Mesenchymal stem cell (in vitro differentiated cells and primary cell): ENCODE measurements at regions not wholly inside any gene's neighbourhood (a gene's known extent, or its start where the extent isn't known, plus 50 kb on each side); places are given as distances from the start of the nearest gene placed in this dataset.

Experiments used
- DNase-seq: peaks from one replicate; pipeline ENCODE4 v3.0.0-alpha.2; 2013
- H2AFZ ChIP-seq: one replicate; pipeline ENCODE4 v1.6.1; 2013; ENCODE audit warnings: low read depth, mild to moderate bottlenecking, control low read depth, inconsistent platforms, low read length, moderate library complexity
- H2AK5ac ChIP-seq: 2 replicates; pipeline ENCODE4 v1.6.1; 2013; ENCODE audit warnings: low read length, moderate library complexity, mild to moderate bottlenecking, inconsistent platforms; ENCODE audit not compliant: severe bottlenecking
- H2BK120ac ChIP-seq: one replicate; pipeline ENCODE4 v1.6.1; 2013; ENCODE audit warnings: low read depth, mild to moderate bottlenecking, inconsistent platforms, low read length, moderate library complexity
- H2BK12ac ChIP-seq, 2 experiments: one replicate each; pipeline ENCODE4 v1.6.1; 2013; ENCODE audit warnings: inconsistent platforms in 2 of 2, low read length in 2 of 2, mild to moderate bottlenecking in 2 of 2, moderate library complexity in 2 of 2, control low read depth in 1 of 2
- H2BK15ac ChIP-seq: one replicate; pipeline ENCODE4 v1.6.1; 2013; ENCODE audit warnings: mild to moderate bottlenecking, low read depth, inconsistent platforms; ENCODE audit not compliant: poor library complexity, severe bottlenecking
- H2BK5ac ChIP-seq: 2 replicates; pipeline ENCODE4 v1.6.1; 2013; ENCODE audit warnings: low read depth, mild to moderate bottlenecking, low read length, control low read depth, inconsistent platforms; ENCODE audit not compliant: poor library complexity, severe bottlenecking
- H3K14ac ChIP-seq, 2 experiments: one replicate each; pipeline ENCODE4 v1.6.1; 2013; ENCODE audit warnings: inconsistent platforms in 2 of 2, low read length in 2 of 2, control low read depth in 1 of 2, mild to moderate bottlenecking in 1 of 2, moderate library complexity in 1 of 2
- H3K18ac ChIP-seq, 2 experiments: one replicate each; pipeline ENCODE4 v1.6.1; 2013; ENCODE audit warnings: inconsistent platforms in 2 of 2, low read length in 2 of 2, control low read depth in 1 of 2, low read depth in 1 of 2, mild to moderate bottlenecking in 1 of 2
- H3K23ac ChIP-seq, 2 experiments: one replicate each; pipeline ENCODE4 v1.6.1; 2013; ENCODE audit warnings: inconsistent platforms in 2 of 2, low read length in 2 of 2, mild to moderate bottlenecking in 2 of 2, moderate library complexity in 2 of 2, control low read depth in 1 of 2
- H3K27ac ChIP-seq: 2 replicates; pipeline ENCODE4 v1.5.1; 2013; ENCODE audit warnings: mild to moderate bottlenecking, moderate library complexity, low read length, control low read depth, inconsistent platforms; ENCODE audit not compliant: poor library complexity, severe bottlenecking
- H3K27me3 ChIP-seq, 2 experiments: 2 replicates each; pipeline versions ENCODE4 v1.6.1 to v1.7.0; 2013; ENCODE audit warnings: low read length in 2 of 2, mild to moderate bottlenecking in 2 of 2, moderate library complexity in 2 of 2, control low read depth in 1 of 2, inconsistent platforms in 1 of 2; ENCODE audit not compliant: control insufficient read depth in 1 of 2, insufficient read depth in 1 of 2
- H3K36me3 ChIP-seq, 2 experiments: 2 replicates each; pipeline versions ENCODE4 v1.6.1 to v1.7.0; 2013; ENCODE audit warnings: low read length in 2 of 2, control low read depth in 1 of 2, inconsistent platforms in 1 of 2, low read depth in 1 of 2, mild to moderate bottlenecking in 1 of 2; ENCODE audit not compliant: insufficient read depth in 2 of 2, control insufficient read depth in 1 of 2
- H3K4ac ChIP-seq, 2 experiments: one replicate each; pipeline ENCODE4 v1.6.1; 2013; ENCODE audit warnings: inconsistent platforms in 2 of 2, low read length in 2 of 2, mild to moderate bottlenecking in 2 of 2, moderate library complexity in 2 of 2, control low read depth in 1 of 2, low read depth in 1 of 2
- H3K4me1 ChIP-seq: 2 replicates; pipeline ENCODE4 v1.6.1; 2013; ENCODE audit warnings: low read depth, low read length, control low read depth; ENCODE audit not compliant: control insufficient read depth, insufficient read depth
- H3K4me2 ChIP-seq: 2 replicates; pipeline ENCODE4 v1.6.1; 2013; ENCODE audit warnings: low read length, mild to moderate bottlenecking, inconsistent platforms; ENCODE audit not compliant: poor library complexity, severe bottlenecking
- H3K4me3 ChIP-seq, 2 experiments: 2 replicates each; pipeline versions ENCODE4 v1.5.1 to v1.7.0; 2013; ENCODE audit warnings: low read length in 2 of 2, mild to moderate bottlenecking in 2 of 2, control low read depth in 1 of 2, low read depth in 1 of 2; ENCODE audit not compliant: insufficient read depth in 1 of 2
- H3K79me1 ChIP-seq: replicated peaks from 2 replicates; pipeline ENCODE4 v1.6.1; 2013; ENCODE audit warnings: mild to moderate bottlenecking, control low read depth, low read length, inconsistent platforms; ENCODE audit not compliant: poor library complexity, severe bottlenecking
- H3K9ac ChIP-seq: 2 replicates; pipeline ENCODE4 v1.7.0; 2013; ENCODE audit warnings: mild to moderate bottlenecking, low read length, moderate library complexity
- H3K9me3 ChIP-seq: 2 replicates; pipeline ENCODE4 v1.7.0; 2013; ENCODE audit warnings: mild to moderate bottlenecking, low read length; ENCODE audit not compliant: control insufficient read depth
- H4K8ac ChIP-seq: one replicate; pipeline ENCODE4 v1.6.1; 2013; ENCODE audit warnings: inconsistent platforms, mild to moderate bottlenecking, low read length, moderate library complexity
- H4K91ac ChIP-seq: one replicate; pipeline ENCODE4 v1.6.1; 2013; ENCODE audit warnings: mild to moderate bottlenecking, low read length, inconsistent platforms
- WGBS: methylation state at CpG from one replicate; pipeline ENCODE4 v1.1.7; 2013; ENCODE audit warnings: mixed read lengths; 5-methylcytosine and 5-hydroxymethylcytosine counted together

GRCh38 chr4:128517739-128518510 is 230.3 kb upstream of the PGRMC2 start:
- Histone ChIP-seq H2AFZ (no peak overlapping the region), H3K27ac (peak overlapping the region; percentile 97), H3K23ac (no peak overlapping the region), H3K14ac (no peak overlapping the region), H3K36me3 (peaks cover 0 to 7% of the 10 kb centered on the region in 2 experiments), H2AK5ac (peak overlapping the region; percentile 68), H3K4ac (peak overlapping the region in 1 of 2 experiments; percentile 91), H3K79me1 (no peaks in the 10 kb centered on the region), H2BK12ac (peak overlapping the region; percentile 59 to 80), H3K27me3 (no peaks in the 10 kb centered on the region), H2BK15ac (no peak overlapping the region), H3K9ac (peak overlapping the region; percentile 76), H3K4me1 (peaks cover 9% of the 10 kb centered on the region), H3K4me2 (no peak overlapping the region), H3K9me3 (no peaks in the 10 kb centered on the region), H3K4me3 (peak overlapping the region in 1 of 2 experiments; percentile 61), H4K91ac (no peak overlapping the region), H2BK120ac (peak overlapping the region; percentile 43), H4K8ac (no peak overlapping the region), H2BK5ac (peak overlapping the region; percentile 97), H3K18ac (peak overlapping the region; percentile 69 to 76)
- WGBS: 15% methylated on average over 3 of the region's 5 CpGs
- peak; percentile 92 for DNase-seq

DNA sequence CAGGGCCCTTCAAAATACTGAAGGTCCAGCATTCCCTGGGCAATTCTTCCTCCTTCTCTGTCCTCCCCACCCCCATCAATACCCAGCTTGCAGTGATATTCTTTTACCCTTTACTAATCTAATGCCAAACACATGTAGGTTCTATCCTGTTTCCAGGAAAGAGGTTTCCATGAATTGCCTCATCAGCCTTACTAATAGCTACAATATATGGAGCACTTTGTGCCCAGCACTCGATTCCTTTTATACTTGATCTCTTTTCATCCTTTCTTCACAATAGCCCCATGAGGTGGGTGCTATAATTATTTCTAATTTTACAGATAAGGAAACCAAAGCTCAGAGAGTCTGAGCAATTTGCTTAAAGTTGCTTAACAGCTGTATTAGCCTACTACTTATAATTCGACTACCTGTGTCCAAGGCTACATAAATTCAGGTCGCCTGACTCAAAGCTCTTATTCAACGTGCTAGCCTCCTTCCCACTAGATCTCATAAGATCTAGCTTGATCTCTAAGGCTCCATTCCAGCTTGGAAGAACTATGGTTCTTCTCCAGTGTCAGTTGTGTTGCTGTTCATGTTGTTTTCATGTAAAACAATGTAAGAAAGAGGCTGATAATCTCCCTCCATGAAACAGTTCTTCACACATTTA is 229.6 kb upstream of the PGRMC2 start:
- peak overlapping the region; percentile 76 for H2BK120ac ChIP-seq

DNA sequence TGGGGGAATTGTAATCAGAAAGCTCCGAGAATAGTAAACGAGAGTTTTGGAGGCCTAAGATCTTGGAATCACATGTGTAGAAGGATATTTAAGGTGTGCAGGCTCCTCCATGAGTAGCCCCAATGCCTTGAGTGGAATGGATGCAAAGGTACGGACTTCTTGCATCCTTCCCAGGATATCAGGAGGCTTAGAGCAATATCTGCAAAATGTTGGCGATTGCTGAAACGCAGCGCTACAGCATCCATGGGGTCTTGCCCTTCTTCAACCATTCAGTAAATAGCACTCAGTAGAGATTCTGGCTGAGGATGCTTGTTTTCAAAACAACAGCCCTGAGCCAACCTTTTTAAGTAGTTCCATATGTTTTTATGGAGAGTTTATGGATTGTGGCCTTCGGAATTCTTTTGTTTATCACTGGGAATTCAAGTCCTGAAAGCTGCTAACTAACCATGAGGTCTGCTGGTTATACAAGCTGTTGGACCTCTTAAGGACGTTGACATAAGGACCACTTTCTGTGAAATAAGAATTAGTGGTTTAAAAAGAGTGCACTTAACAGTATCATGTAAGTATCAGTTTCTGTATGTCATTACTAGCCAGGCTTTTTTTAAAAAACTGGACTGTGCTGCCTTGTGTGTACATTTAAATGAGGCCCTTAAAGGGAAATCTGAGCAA is 228.8 kb upstream of the PGRMC2 start:
- Histone ChIP-seq H3K9me3 (no peaks in the 10 kb centered on the region), H3K79me1 (no peaks in the 10 kb centered on the region), H3K4ac (peak overlapping the region in 1 of 2 experiments; percentile 71), H2AK5ac (peak overlapping the region; percentile 97), H2BK12ac (no peak overlapping the region), H2AFZ (no peak overlapping the region), H3K9ac (peak overlapping the region; percentile 76), H3K36me3 (peaks cover 0 to 9% of the 10 kb centered on the region in 2 experiments), H3K23ac (no peak overlapping the region), H3K27me3 (no peaks in the 10 kb centered on the region), H4K8ac (no peak overlapping the region), H3K4me3 (peak overlapping the region in 1 of 2 experiments; percentile 46), H3K4me1 (peaks cover 14% of the 10 kb centered on the region), H3K27ac (peak overlapping the region; percentile 97), H2BK5ac (no peak overlapping the region), H3K14ac (no peak overlapping the region), H3K4me2 (no peak overlapping the region), H4K91ac (no peak overlapping the region), H2BK15ac (no peak overlapping the region), H3K18ac (peak overlapping the region; percentile 52), H2BK120ac (no peak overlapping the region)
- DNase-seq: peak; percentile 83
- 47% methylated on average over 8 of the region's 8 CpGs for WGBS

More for the DNA sequence above, 229.6 kb upstream of the PGRMC2 start:
- Histone ChIP-seq H2AFZ (no peak overlapping the region), H3K4ac (peak overlapping the region in 1 of 2 experiments; percentile 83), H3K4me1 (peaks cover 10% of the 10 kb centered on the region), H2BK12ac (peak overlapping the region; percentile 61 to 83), H3K18ac (peak overlapping the region; percentile 9 to 37), H3K36me3 (peaks cover 0 to 5% of the 10 kb centered on the region in 2 experiments), H3K27ac (peak overlapping the region; percentile 97), H2BK5ac (peak overlapping the region; percentile 75), H3K4me3 (peak overlapping the region in 1 of 2 experiments; percentile 61), H2AK5ac (peak overlapping the region; percentile 52), H2BK15ac (peak overlapping the region; percentile 21), H3K4me2 (no peak overlapping the region), H3K9ac (peak overlapping the region; percentile 76), H4K8ac (no peak overlapping the region), H3K23ac (no peak overlapping the region), H3K9me3 (no peaks in the 10 kb centered on the region), H4K91ac (no peak overlapping the region), H3K14ac (no peak overlapping the region), H3K27me3 (no peaks in the 10 kb centered on the region), H3K79me1 (no peaks in the 10 kb centered on the region)
- WGBS: 93% methylated on average over 1 of the region's 4 CpGs
- peak; percentile 49 for DNase-seq
